T-helper 2 cell treated with Interferon-gamma antibody and Interleukin-4, amounts not matched to agents 5 μg/mL and 100 μg/mL, for 36 hours (primary cell): ENCODE measurements at regions not wholly inside any gene's neighbourhood (a gene's known extent, or its start where the extent isn't known, plus 50 kb on each side); places are given as distances from the start of the nearest gene placed in this dataset.
"Not testable (repeated sequence)": the region's sequence is repeated elsewhere in the genome, so short reads cannot be mapped to it uniquely, and the experiment has no call there.

ENCODE experiments used
- DNase-seq: peaks from one replicate; pipeline ENCODE4 v3.0.0; 2021; ENCODE audit warnings: low spot score
- H3K27ac Mint-ChIP-seq: one replicate; pipeline ENCODE4 v1.8.0; 2021; ENCODE audit warnings: mild to moderate bottlenecking, mixed read lengths
- H3K27me3 Mint-ChIP-seq: one replicate; pipeline ENCODE4 v1.8.0; 2021; ENCODE audit warnings: low read depth, mixed read lengths
- H3K36me3 Mint-ChIP-seq: one replicate; pipeline ENCODE4 v1.8.0; 2021; ENCODE audit warnings: low read depth, mixed read lengths
- H3K4me1 Mint-ChIP-seq: one replicate; pipeline ENCODE4 v1.8.0; 2021; ENCODE audit warnings: low read depth, mixed read lengths
- H3K4me3 Mint-ChIP-seq: one replicate; pipeline ENCODE4 v1.8.0; 2022; ENCODE audit warnings: mild to moderate bottlenecking, moderate library complexity, mixed read lengths
- H3K9me3 Mint-ChIP-seq: one replicate; pipeline ENCODE4 v1.8.0; 2021; ENCODE audit warnings: mixed read lengths

- H3K4me1 Mint-ChIP-seq, result no peaks in the 10 kb centered on the region
- no peaks in the 10 kb centered on the region for H3K27me3 Mint-ChIP-seq
- H3K27ac Mint-ChIP-seq, result no peak overlapping the region
- DNase-seq, result no peak
- H3K9me3 Mint-ChIP-seq, result no peaks in the 10 kb centered on the region
- H3K36me3 Mint-ChIP-seq, result no peaks in the 10 kb centered on the region
- H3K4me3 Mint-ChIP-seq, result no peak overlapping the region
Measured at GRCh38 chr10:128571071-128571470, 444.8 kb upstream of the MKI67 start.

- no peak overlapping the region for H3K4me3 Mint-ChIP-seq
- H3K4me1 Mint-ChIP-seq, result no peaks in the 10 kb centered on the region
- H3K9me3 Mint-ChIP-seq, result no peaks in the 10 kb centered on the region
Measured at GRCh38 chr10:128571745-128572144, 445.5 kb upstream of the MKI67 start.

GRCh38 chr10:128572696-128573095, 446.5 kb upstream of the MKI67 start:
- Mint-ChIP-seq H3K27me3 (no peaks in the 10 kb centered on the region), H3K4me1 (no peaks in the 10 kb centered on the region), H3K9me3 (no peaks in the 10 kb centered on the region), H3K27ac (no peak overlapping the region), H3K4me3 (no peak overlapping the region), H3K36me3 (no peaks in the 10 kb centered on the region)
- no peak for DNase-seq

More at GRCh38 chr10:128571745-128572144, 445.5 kb upstream of the MKI67 start:
- Mint-ChIP-seq H3K36me3 (no peaks in the 10 kb centered on the region), H3K27ac (no peak overlapping the region), H3K27me3 (no peaks in the 10 kb centered on the region)
- no peak for DNase-seq

- Mint-ChIP-seq H3K27me3 (no peaks in the 10 kb centered on the region), H3K4me1 (no peaks in the 10 kb centered on the region), H3K36me3 (no peaks in the 10 kb centered on the region), H3K4me3 (no peak overlapping the region), H3K9me3 (no peaks in the 10 kb centered on the region), H3K27ac (no peak overlapping the region)
- no peak for DNase-seq
Measured at GRCh38 chr10:128573281-128573845, 447.1 kb upstream of the MKI67 start.

- H3K9me3 Mint-ChIP-seq, result no peaks in the 10 kb centered on the region
- no peaks in the 10 kb centered on the region for H3K27me3 Mint-ChIP-seq
- H3K4me1 Mint-ChIP-seq, result no peaks in the 10 kb centered on the region
- H3K36me3 Mint-ChIP-seq, result no peaks in the 10 kb centered on the region
- no peak for DNase-seq
- H3K4me3 Mint-ChIP-seq, result no peak overlapping the region
- H3K27ac Mint-ChIP-seq, result no peak overlapping the region
Measured at GRCh38 chr10:128573986-128574385, 447.8 kb upstream of the MKI67 start.

- Mint-ChIP-seq H3K9me3 (no peaks in the 10 kb centered on the region), H3K4me3 (no peak overlapping the region), H3K27ac (no peak overlapping the region), H3K27me3 (peaks cover 2% of the 10 kb centered on the region), H3K4me1 (no peaks in the 10 kb centered on the region), H3K36me3 (no peaks in the 10 kb centered on the region)
- no peak for DNase-seq
Measured at GRCh38 chr10:128574581-128575210, 448.5 kb upstream of the MKI67 start.

DNA sequence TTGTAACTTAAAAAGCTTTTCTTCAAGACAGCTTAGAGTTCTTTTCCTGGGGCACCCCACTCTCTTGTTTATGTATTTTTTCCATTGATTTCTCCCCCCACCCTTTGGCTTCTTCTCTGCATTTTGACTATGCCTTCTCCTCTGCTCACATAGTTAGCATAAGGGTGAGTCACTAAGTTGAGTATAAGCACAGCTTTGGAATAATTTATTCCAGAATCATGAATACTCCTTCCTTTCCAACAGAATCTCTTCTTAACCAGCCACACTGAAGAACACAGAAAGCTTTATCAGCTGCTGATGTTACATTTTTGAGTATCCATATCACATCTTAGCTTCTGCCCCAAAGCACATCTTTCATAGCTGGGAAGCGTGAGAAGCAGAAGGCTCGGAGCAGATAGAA, 449.5 kb upstream of the MKI67 start:
- no peaks in the 10 kb centered on the region for H3K9me3 Mint-ChIP-seq
- no peaks in the 10 kb centered on the region for H3K36me3 Mint-ChIP-seq
- H3K27me3 Mint-ChIP-seq, result peaks cover 2% of the 10 kb centered on the region
- H3K4me1 Mint-ChIP-seq, result no peaks in the 10 kb centered on the region
- DNase-seq, result no peak
- no peak overlapping the region for H3K27ac Mint-ChIP-seq
- no peak overlapping the region for H3K4me3 Mint-ChIP-seq

GRCh38 chr10:128576336-128576735, 450.1 kb upstream of the MKI67 start:
- Mint-ChIP-seq H3K4me3 (no peak overlapping the region), H3K27me3 (peaks cover 2% of the 10 kb centered on the region), H3K4me1 (no peaks in the 10 kb centered on the region), H3K27ac (no peak overlapping the region), H3K36me3 (no peaks in the 10 kb centered on the region), H3K9me3 (no peaks in the 10 kb centered on the region)
- DNase-seq, result no peak

GRCh38 chr10:128576943-128577670, 450.9 kb upstream of the MKI67 start:
- no peaks in the 10 kb centered on the region for H3K4me1 Mint-ChIP-seq
- H3K4me3 Mint-ChIP-seq, result no peak overlapping the region
- peaks cover 2% of the 10 kb centered on the region for H3K27me3 Mint-ChIP-seq
- no peaks in the 10 kb centered on the region for H3K36me3 Mint-ChIP-seq
- no peak for DNase-seq
- no peak overlapping the region for H3K27ac Mint-ChIP-seq
- H3K9me3 Mint-ChIP-seq, result no peaks in the 10 kb centered on the region

- Mint-ChIP-seq H3K27me3 (peaks cover 2% of the 10 kb centered on the region), H3K4me1 (no peaks in the 10 kb centered on the region), H3K9me3 (no peaks in the 10 kb centered on the region), H3K36me3 (no peaks in the 10 kb centered on the region), H3K27ac (no peak overlapping the region), H3K4me3 (no peak overlapping the region)
- no peak for DNase-seq
Measured at GRCh38 chr10:128577958-128578750, 451.9 kb upstream of the MKI67 start.

DNA sequence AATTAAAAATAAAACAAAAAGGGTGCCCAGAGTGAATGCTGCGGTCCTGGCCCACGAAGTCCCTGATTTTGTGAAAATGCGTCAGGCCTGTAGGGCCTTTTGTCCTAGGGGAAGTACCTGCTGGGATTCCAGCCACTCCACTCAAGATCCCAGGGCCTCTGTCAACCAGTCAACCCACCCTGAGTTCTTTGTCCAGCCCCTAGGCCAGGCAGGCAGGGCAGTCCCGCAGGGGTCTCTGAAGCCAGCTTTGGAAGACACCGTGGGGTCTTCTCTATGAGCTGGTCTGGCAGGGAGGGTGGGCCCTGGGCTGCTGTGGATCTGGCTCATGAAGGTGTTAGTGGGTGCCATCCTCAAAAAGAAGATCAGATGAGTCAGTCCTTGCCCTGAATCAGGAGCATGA, 452.5 kb upstream of the MKI67 start:
- H3K4me3 Mint-ChIP-seq, result no peak overlapping the region
- H3K9me3 Mint-ChIP-seq, result no peaks in the 10 kb centered on the region
- H3K4me1 Mint-ChIP-seq, result no peaks in the 10 kb centered on the region
- H3K27me3 Mint-ChIP-seq, result peaks cover 2% of the 10 kb centered on the region
- no peak for DNase-seq
- H3K27ac Mint-ChIP-seq, result no peak overlapping the region
- no peaks in the 10 kb centered on the region for H3K36me3 Mint-ChIP-seq

DNA sequence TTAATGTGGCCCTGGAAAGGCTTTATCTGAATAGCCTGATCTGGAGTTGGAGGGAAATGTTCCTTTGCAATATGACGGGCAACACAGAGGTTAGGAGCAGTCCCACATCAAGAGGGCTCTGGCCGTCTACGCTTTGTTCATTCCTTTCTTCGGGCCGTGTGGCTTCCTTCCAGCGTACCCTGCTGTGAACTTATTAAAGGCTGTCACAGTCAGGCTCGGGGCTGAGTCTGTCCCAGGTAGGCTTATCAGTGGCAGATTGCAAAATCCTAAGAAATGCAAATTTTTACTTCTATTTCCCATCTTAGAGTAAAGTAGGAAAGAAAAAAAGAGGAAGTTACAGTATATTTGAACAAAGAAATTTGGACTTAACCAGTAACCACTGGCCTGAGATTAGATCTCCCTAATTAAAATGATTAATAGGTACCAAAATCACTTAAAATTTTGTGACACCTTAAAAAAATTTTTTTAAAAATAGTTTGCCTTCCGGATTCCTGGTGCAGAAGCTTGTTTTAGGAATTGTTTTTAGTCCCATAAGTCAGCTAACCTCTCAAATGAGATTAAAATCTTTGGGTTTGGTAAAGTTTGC, 453.1 kb upstream of the MKI67 start:
- Mint-ChIP-seq H3K4me1 (no peaks in the 10 kb centered on the region), H3K27me3 (peaks cover 2% of the 10 kb centered on the region), H3K27ac (no peak overlapping the region), H3K4me3 (no peak overlapping the region), H3K9me3 (no peaks in the 10 kb centered on the region), H3K36me3 (no peaks in the 10 kb centered on the region)
- no peak for DNase-seq

DNA sequence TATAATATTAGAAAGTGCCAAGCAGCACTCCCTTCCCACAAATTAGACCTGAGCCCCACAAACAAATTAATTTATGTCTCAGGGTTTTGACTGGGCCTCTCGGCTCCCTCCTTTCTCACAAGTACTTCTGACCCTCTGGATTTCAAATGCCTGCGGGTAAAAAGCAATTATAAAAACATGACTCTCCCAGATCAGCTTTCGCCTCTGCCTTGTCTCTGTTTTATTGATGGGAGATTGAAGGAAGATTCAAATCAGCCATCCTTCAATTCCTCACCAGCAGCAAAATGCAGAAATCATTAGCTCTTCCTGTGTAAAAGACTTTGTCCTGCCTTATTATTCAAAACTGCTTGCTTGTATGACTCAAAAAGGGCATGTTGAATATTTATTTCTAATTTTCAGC, 453.7 kb upstream of the MKI67 start:
- Mint-ChIP-seq H3K27ac (no peak overlapping the region), H3K27me3 (peaks cover 2% of the 10 kb centered on the region), H3K4me1 (no peaks in the 10 kb centered on the region), H3K36me3 (no peaks in the 10 kb centered on the region), H3K4me3 (no peak overlapping the region), H3K9me3 (no peaks in the 10 kb centered on the region)
- DNase-seq, result no peak

DNA sequence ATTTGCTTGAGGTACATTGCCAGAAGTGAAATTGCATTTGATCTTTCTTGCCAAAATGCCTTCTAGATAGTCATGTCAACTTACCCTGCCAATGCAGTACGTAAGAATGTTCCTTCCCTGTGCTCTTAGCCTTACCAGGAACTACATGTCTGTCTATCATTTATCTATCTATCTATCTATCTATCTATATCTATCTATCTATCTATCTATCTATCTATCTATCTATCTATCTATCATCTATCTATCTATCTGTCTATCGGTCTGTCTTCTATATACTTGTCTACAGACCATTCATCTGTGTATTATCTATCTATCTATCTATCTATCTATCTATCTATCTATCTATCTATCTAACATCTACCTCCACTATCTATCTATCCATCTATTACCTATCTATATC, 456.9 kb upstream of the MKI67 start:
- not testable (repeated sequence) for H3K27me3 Mint-ChIP-seq, H3K36me3 Mint-ChIP-seq, H3K9me3 Mint-ChIP-seq, H3K27ac Mint-ChIP-seq, H3K4me3 Mint-ChIP-seq, H3K4me1 Mint-ChIP-seq, DNase-seq
